Type B pancreatic cell (in vitro differentiated cells): ENCODE measurements at regions not wholly inside any gene's neighbourhood (a gene's known extent, or its start where the extent isn't known, plus 50 kb on each side); places are given as distances from the start of the nearest gene placed in this dataset.

Experiments
- DNase-seq: peaks from one replicate; pipeline ENCODE4 v3.0.0; 2021; ENCODE audit warnings: mixed read lengths; ENCODE audit not compliant: unreplicated experiment; ENCODE audit errors: extremely low spot score
- H3K27ac Mint-ChIP-seq: 2 replicates; pipeline ENCODE4 v1.8.0; 2021; ENCODE audit warnings: mild to moderate bottlenecking, mixed read lengths
- H3K27me3 Mint-ChIP-seq: 2 replicates; pipeline ENCODE4 v1.8.0; 2021; ENCODE audit warnings: mixed read lengths
- H3K36me3 Mint-ChIP-seq: 2 replicates; pipeline ENCODE4 v1.8.0; 2021; ENCODE audit warnings: mixed read lengths
- H3K4me1 Mint-ChIP-seq: one replicate; pipeline ENCODE4 v1.8.0; 2021; ENCODE audit warnings: mixed read lengths; ENCODE audit not compliant: unreplicated experiment
- H3K4me3 Mint-ChIP-seq: 2 replicates; pipeline ENCODE4 v1.8.0; 2021; ENCODE audit warnings: mild to moderate bottlenecking, mixed read lengths
- H3K9me3 Mint-ChIP-seq: 2 replicates; pipeline ENCODE4 v1.8.0; 2021; ENCODE audit warnings: mixed read lengths
- TF ChIP-seq, protein P1 (sequence below): fragments of 200-600 bp; sonication (generic); conservative IDR thresholded peaks from 2 replicates; pipeline ENCODE4 v1.5.0; 2021; ENCODE audit warnings: antibody characterized with exemption, mild to moderate bottlenecking

DNA sequence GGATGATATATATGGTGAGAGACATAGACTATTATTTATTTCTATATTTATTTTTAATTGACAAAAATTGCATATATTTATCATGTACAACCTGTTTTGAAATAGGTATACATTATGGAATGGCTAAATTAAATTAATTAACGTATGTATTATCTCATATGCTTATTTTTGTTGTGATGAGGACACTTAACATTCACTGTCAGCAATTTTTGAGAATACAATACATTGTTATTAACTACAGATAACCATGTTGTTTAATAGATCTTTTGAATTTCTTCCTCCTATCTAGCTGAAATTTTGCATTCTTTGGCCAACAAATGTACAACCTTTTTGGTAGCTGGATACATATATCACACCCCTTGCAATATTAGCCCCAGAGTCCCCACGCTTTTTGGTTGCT, 110.7 kb upstream of the CITED2 start:
- TF ChIP-seq, protein P1, sequence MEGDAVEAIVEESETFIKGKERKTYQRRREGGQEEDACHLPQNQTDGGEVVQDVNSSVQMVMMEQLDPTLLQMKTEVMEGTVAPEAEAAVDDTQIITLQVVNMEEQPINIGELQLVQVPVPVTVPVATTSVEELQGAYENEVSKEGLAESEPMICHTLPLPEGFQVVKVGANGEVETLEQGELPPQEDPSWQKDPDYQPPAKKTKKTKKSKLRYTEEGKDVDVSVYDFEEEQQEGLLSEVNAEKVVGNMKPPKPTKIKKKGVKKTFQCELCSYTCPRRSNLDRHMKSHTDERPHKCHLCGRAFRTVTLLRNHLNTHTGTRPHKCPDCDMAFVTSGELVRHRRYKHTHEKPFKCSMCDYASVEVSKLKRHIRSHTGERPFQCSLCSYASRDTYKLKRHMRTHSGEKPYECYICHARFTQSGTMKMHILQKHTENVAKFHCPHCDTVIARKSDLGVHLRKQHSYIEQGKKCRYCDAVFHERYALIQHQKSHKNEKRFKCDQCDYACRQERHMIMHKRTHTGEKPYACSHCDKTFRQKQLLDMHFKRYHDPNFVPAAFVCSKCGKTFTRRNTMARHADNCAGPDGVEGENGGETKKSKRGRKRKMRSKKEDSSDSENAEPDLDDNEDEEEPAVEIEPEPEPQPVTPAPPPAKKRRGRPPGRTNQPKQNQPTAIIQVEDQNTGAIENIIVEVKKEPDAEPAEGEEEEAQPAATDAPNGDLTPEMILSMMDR: no peak
- H3K27ac Mint-ChIP-seq: no peak overlapping the region
- H3K4me3 Mint-ChIP-seq: no peak overlapping the region
- no peak for DNase-seq
- peaks cover 24% of the 10 kb centered on the region for H3K4me1 Mint-ChIP-seq
- H3K27me3 Mint-ChIP-seq: no peaks in the 10 kb centered on the region
- no peaks in the 10 kb centered on the region for H3K36me3 Mint-ChIP-seq
- no peaks in the 10 kb centered on the region for H3K9me3 Mint-ChIP-seq

DNA sequence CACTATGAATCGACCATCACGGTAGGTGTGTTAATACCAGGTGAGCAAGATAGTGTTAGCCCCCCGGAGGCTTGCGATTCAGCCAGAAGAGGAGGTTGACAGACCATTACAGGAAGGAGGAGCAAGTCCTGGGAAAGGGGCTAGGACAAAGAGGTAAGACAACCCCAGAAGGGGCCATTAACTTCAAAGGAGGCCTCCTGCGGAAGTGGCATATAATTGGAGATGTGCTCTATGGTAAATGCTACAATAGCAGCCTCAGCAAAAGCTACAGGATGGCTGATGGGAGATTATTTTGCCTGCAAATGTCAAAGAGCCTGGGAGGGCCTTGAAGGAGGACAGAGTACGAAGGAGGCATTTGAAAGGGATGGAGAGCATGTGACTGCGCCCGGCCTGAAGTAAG, 108.6 kb upstream of the CITED2 start:
- peak overlapping the region; percentile 11 for H3K27ac Mint-ChIP-seq
- H3K27me3 Mint-ChIP-seq: no peaks in the 10 kb centered on the region
- H3K9me3 Mint-ChIP-seq: no peaks in the 10 kb centered on the region
- TF ChIP-seq, protein P1: no peak
- peaks cover 31% of the 10 kb centered on the region for H3K4me1 Mint-ChIP-seq
- H3K4me3 Mint-ChIP-seq: no peak overlapping the region
- DNase-seq: no peak
- H3K36me3 Mint-ChIP-seq: no peaks in the 10 kb centered on the region

DNA sequence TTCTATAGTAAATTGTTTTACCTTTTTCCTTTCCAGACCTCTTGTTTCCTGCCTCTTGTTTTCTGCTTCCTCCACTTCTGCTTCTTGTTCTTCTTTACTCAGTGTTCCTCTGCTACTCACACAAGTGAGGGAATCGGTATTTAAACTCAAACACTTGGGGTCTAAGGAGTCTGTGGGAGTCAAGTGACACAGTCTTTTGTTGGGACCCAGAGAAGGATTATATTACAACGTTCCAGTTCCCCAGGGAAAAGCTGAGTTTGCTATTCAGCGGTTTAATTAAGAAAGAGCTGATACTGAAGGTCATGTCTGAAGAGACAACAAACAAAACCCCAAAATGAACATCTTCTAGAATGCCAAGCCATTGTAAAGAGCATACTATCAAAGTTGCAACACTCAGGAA, 107.8 kb upstream of the CITED2 start:
- Mint-ChIP-seq H3K4me3 (peak overlapping the region; percentile 5), H3K4me1 (peaks cover 31% of the 10 kb centered on the region)
- TF ChIP-seq, protein P1: no peak

DNA sequence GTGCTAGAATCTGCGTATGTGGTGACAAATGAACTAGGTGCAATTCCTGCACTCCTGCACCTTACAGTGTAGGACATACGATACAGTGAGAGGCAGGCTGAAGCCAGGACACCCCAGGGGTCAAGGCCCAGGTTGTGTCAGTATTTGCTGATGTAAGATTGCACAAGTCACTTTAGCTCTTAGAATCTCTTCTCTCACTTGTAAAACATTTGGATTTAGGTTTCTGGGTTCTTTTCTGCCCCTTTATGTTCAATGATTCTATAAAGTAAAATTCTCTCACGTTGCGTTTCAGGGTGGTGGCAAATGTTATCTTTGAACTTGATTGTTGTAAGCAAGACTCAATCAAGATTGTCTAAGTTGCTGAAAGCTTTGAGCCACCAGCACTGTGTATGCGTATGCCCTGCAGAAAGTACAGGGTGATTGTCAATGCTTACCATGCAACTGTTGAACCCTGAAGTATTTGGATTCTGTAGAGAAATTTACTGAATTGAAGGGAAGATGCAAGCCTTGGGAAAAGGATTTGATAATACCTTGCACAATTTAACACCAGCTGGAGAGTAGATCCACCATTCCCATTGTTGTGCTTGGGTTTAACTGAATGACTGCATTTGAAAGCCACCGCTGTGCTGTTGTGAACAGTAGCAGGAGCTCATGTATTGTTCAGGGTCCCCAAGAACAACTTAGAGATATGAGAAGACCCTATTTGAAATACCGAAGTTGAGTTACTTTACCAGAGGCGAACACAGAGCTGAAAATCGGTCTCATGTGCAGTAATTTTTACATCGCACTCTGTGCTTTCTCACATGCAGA, 106.1 kb upstream of the CITED2 start:
- Mint-ChIP-seq H3K4me1 (peaks cover 33% of the 10 kb centered on the region), H3K27ac (no peak overlapping the region), H3K27me3 (no peaks in the 10 kb centered on the region), H3K9me3 (no peaks in the 10 kb centered on the region), H3K4me3 (no peak overlapping the region), H3K36me3 (no peaks in the 10 kb centered on the region)
- TF ChIP-seq, protein P1: no peak
- DNase-seq: no peak

More for the DNA sequence above, 107.8 kb upstream of the CITED2 start:
- Mint-ChIP-seq H3K27ac (peak overlapping the region; percentile 5), H3K9me3 (no peaks in the 10 kb centered on the region), H3K36me3 (no peaks in the 10 kb centered on the region), H3K27me3 (no peaks in the 10 kb centered on the region)
- no peak for DNase-seq

DNA sequence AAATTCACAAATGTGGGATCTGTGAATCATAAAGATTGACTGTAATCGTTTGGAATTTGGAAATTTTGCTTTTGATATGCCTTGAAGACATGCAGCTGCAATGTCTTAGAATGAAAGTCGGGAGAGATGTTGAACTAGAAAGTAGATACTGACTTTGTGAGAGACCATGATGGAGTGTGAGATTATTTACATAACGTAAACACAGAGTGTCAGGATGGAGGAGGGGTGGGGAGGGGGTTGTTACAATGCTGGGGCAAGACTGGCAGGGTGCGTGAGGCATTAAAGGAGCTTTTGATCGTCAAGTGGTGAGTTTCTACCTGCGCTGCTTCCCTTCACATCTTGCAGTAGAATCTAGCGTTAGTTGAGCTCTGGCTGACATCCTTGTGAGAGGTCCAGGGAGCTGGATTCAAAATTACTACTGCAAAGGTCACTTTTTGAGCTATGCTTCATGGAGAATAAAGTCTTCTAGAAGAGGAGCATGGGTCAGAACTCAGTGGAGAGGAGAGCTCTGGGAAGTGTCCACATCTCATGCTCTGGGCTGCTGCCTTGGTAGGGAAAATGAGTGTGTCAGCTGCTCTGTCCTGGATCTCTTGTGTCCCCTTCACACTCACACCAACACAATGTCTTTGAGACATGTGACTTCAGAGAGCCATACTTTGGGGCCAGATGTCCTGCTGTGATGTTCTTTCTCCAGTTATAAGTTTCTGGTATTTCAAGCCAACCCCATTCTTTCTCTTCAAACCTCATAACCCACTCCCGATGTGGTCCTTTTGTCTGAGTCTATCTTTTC, 105.2 kb upstream of the CITED2 start:
- Mint-ChIP-seq H3K9me3 (no peaks in the 10 kb centered on the region), H3K27me3 (no peaks in the 10 kb centered on the region), H3K36me3 (no peaks in the 10 kb centered on the region), H3K27ac (no peak overlapping the region), H3K4me3 (no peak overlapping the region), H3K4me1 (peaks cover 41% of the 10 kb centered on the region)
- TF ChIP-seq, protein P1: no peak
- DNase-seq: no peak
